GM21526 (cell line): ENCODE measurements at regions not wholly inside any gene's neighbourhood (a gene's known extent, or its start where the extent isn't known, plus 50 kb on each side); places are given as distances from the start of the nearest gene placed in this dataset.

Source experiments
- ATAC-seq: cut with Tn5 transposase; IDR thresholded peaks from one replicate; pipeline ENCODE4 v1.9.1; 2021; ENCODE audit warnings: moderate library complexity; ENCODE audit not compliant: unreplicated experiment, low FRiP score

DNA sequence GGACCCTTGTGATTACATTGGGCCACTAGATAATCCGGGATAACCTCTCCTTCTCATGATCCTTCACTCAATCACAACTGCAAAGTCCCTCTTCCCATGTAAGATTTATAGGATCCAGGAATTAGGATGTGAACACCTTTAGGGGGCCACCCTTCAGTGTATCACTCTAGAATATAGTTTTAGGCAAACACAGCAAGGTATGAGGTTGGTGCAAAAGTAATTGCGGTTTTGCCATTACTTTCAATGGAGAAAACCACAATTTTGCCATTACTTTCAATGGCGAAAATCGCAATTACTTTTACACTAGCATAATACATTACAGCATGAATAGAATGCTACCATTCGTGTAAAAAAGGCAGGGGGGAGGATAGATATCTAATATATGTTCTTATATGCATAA lies 104.0 kb downstream of the BAMBI start:
- ATAC-seq, result no peak

DNA sequence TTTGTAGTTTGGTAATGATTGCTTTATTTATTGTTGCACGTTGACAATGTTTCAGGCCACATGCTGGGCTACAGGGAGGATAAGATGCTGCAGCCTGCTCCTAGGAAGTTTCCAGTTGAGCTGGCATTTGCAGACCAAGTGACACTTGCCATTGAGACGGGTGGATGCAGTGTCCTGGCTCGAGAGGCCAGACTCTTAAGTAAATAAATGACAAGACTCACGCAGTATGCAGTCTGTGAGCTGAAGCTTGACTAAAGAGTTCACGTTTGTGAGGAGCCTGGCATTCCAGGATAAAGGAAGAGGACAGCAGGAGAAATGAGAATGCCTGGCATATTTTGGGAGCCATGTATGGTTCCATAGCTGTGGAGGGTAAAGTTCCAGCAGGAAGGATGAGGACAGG lies 105.8 kb downstream of the BAMBI start:
- ATAC-seq, result no peak

GRCh38 chr10:28785018-28785417 lies 107.7 kb downstream of the BAMBI start:
- no peak for ATAC-seq

- ATAC-seq, result no peak
Observed at GRCh38 chr10:28788252-28788651, 110.9 kb downstream of the BAMBI start.

GRCh38 chr10:28788762-28789161 lies 111.4 kb downstream of the BAMBI start:
- no peak for ATAC-seq

DNA sequence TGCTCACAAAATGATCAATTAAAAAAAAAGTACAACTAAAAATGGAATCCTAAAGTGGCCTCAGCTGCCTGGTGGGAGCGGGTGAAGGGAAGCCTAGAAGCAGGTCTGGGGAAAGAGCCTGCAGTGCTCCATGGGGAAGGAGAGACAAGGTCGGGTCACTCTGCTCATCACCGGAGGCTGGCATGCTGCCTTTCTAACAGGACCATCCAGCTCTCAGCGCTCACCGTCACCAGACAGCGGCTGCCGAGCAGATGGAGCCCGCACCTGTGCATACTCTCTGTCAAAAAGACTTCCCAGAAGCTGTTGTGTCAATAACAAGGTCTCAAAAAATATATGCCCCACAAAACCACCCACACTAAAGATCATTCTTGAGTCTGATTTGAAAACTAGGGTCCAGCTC lies 112.8 kb downstream of the BAMBI start:
- ATAC-seq, result no peak

DNA sequence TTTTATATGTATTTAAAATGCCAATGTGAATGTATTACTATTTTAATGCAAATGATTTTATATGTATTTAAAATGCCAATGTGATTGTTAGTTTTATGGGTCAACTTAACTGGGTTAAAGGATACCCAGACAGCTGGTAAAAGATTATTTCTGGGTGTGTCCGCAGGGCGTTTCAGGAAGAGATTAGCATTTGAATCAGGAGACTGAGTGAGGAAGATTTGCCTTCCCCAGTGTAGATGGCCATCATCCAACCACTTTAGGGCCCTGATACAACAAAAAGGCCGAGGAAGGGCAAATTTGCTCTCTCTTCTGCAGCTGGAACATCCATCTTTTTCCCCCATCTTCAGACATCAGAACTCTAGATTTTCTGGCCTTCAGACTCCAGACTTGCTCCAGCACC lies 116.2 kb downstream of the BAMBI start:
- ATAC-seq, result no peak

- no peak for ATAC-seq
Observed at GRCh38 chr10:28794986-28795385, 117.7 kb downstream of the BAMBI start.

GRCh38 chr10:28796606-28797512 lies 119.5 kb downstream of the BAMBI start:
- no peak for ATAC-seq

GRCh38 chr10:28797904-28798371 lies 120.6 kb downstream of the BAMBI start:
- ATAC-seq, result no peak

DNA sequence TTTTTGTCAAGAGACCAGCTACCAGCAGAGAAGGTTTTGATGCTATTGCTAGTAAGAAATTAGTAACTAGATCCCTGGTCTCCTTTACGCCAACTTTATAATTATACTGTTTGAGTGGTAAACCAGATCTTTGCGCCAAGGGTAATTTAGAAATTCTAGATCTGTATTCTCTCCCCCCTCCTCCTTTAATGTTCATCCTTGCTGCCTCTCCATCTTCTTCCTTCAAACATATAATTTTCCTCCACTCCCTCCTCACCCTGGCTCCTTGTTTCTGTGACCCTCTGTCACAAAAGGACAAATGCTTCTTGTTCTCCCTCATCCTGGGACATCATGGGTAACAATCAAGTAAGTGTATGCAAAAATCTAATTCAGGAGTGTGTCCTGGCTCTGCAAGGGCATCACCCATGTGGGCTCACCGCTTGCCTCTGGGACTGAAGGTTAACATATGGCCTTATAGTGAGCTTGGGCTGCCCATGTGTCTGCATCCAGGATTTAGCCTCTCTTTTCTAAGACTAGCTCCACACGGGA lies 121.2 kb downstream of the BAMBI start:
- ATAC-seq, result no peak

- no peak for ATAC-seq
Observed at GRCh38 chr10:28798964-28799363, 121.6 kb downstream of the BAMBI start.

DNA sequence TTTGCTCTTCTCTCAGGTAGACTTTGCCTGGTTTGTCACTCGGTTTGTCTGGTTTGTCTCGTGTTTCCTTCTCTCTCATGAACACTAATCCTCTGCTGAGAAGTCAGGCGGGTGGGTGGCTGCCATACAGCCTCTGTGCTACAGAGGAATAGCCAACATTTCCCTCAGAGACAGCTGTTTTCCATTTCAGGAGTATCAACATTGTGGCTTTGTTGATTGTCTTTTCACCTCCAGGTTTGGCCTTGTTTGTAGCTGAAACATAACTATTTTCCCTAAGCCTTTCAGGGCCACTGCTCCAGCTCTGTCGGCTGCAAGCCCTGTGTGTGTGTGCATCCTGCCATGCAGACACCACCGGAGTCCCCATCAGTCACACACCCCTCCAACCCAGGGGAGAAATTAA lies 122.8 kb downstream of the BAMBI start:
- ATAC-seq, result no peak

- ATAC-seq, result no peak
Observed at GRCh38 chr10:28801247-28801646, 123.9 kb downstream of the BAMBI start.

DNA sequence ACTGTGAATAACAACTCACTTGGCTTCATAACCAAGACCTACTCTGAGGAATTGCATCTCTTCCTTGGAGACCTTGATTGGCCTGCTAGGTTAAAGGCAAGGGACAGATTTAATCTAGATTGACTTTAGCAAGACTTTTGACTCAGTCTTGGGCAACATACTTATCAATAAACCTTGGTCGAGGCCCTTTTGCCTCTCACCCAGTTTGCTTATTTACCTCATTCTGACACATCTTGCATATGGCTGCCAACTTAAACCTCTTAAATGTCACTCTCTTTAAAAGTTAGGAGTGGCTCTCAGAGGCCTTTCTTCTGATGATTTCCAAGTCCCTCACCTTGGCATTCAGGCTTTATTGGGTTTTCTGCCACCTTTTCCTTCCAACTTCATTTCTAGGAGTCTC lies 124.5 kb downstream of the BAMBI start:
- no peak for ATAC-seq

- ATAC-seq, result no peak
Observed at GRCh38 chr10:28805390-28805789, 128.1 kb downstream of the BAMBI start.

DNA sequence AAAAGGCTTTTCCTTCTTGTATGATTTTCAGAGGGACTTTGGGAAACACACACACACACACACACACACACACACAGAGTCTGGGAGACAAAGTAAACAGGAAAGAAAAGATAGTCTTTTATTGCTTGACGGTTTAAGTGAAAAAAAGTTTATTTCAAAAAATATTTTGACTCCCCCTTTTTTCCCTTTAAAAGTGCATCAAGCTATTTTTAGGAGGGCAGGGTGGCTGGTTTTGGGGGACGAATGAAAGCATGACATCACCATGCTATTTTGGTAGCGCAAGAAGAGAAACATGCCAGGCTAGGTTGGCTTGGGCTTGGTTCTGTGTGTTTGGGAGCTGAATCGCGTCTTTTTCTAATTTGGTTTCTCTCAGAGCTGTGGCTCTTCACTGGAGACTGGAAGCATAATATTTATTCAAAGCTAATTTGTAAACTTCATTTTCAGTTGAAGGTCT lies 129.2 kb downstream of the BAMBI start:
- ATAC-seq, result no peak

GRCh38 chr10:28806951-28807759 lies 129.8 kb downstream of the BAMBI start:
- ATAC-seq, result no peak

DNA sequence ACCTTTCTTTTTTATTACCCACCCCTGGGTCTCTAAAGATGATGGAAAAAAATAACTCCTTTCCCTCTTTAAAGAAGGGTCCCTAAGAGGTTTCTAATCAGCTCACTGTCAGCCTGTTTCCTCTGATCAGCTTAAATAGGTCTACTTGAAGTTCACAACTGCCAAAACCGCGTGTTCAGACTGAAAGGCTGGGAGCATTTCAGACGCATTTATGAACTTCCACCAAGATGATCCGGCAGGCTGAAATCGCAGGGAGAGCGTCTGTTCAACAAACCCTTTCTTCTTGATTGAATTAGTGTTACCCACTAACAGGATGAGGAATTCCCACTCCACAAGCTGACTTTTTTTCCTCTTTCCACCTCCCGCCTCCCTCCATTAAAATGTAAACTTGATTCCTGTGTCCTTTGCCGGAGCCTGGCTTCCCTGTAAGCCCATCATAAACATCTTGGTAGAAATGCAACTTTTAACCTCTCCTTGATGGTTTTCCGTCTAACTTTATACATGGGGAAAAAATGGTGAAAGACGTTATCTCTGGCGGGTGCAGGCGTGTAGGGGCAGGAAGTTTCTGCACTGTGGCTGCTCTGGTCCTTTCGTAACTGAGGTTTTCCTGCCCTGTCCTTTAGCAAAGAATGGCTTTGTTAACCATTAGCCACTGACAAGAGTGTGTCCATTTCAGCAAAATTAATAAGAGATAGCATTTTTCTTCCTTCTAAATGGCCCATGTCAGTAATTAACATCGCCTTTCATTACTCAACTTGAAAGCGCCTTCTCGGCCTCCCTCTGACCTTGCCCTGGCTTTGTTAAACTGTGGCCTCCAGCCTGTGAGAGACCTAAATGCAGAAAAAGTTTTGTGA lies 130.7 kb downstream of the BAMBI start:
- ATAC-seq, result no peak

- no peak for ATAC-seq
Observed at GRCh38 chr10:28808693-28809092, 131.4 kb downstream of the BAMBI start.
